IPS-18c (cell line): ENCODE measurements at regions not wholly inside any gene's neighbourhood (a gene's known extent, or its start where the extent isn't known, plus 50 kb on each side); places are given as distances from the start of the nearest gene placed in this dataset.

Experiments used
- H3K4me3 ChIP-seq: 2 replicates; pipeline ENCODE4 v1.7.0; 2013; ENCODE audit warnings: low read depth, mild to moderate bottlenecking, low read length, moderate library complexity; ENCODE audit not compliant: insufficient read depth
- H3K9me3 ChIP-seq: one replicate; pipeline ENCODE4 v1.6.1; 2013; ENCODE audit warnings: mild to moderate bottlenecking, low read length, moderate library complexity; ENCODE audit not compliant: control insufficient read depth, insufficient read depth

DNA sequence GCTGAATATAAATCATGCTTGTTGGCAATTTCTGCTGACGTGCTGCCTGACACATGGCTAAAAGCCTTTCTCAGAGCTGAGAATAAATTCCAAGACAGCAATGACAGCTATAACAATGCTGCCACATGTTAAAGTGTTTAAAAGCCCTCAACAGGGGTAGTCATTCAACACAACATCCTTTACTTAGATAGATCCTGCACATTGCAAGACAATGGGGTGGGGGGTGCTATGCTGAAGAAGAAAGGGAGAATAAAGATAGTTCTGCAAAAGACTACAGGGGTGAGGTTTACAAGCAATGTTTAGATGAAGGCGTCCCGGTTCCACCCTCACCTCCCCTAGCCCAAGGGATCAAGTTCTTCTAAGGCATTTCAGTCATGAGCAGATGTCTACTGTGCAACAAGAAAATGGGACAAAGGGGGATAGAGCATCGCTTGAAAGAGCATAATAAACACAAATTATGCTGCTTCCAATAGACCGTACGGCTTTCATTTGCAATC, 291.0 kb upstream of the ACVR2A start:
- H3K9me3 ChIP-seq: no peaks in the 10 kb centered on the region

DNA sequence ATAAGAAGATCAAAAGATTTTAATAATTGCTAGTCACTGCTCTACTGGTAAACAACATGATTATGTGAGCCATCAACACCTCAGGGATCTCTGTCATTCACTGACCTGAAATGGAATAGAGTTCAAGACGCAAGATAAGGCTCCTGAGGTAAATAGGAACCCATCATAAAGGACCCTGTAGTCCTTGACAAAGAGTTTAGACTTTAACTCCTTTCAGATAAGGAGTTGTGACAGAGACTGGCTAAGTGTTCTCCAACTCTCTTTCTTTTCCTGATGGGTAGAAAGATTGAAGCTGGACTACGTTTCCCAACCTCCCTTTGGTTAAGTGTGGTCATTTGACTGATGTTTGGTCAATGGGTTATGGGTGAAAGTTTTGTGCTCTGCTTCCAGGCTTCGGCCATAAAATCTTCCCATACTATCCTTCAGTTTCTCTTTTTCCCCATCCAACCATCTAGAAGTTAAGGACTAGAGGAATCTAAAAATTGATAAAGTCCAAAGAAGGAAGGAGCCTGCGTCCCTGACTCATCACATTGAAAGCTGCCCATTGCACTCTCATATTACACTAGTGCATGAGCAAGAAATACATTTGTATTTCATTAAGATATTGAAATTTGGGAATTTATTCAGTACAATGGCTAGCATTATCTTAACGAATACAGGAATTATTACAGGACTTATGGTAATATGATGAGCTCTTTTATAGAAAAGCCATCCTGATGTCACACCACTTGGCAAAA, 293.7 kb upstream of the ACVR2A start:
- H3K9me3 ChIP-seq: no peaks in the 10 kb centered on the region
- no peak overlapping the region for H3K4me3 ChIP-seq

More for the DNA sequence above, 291.0 kb upstream of the ACVR2A start:
- H3K4me3 ChIP-seq: no peak overlapping the region

DNA sequence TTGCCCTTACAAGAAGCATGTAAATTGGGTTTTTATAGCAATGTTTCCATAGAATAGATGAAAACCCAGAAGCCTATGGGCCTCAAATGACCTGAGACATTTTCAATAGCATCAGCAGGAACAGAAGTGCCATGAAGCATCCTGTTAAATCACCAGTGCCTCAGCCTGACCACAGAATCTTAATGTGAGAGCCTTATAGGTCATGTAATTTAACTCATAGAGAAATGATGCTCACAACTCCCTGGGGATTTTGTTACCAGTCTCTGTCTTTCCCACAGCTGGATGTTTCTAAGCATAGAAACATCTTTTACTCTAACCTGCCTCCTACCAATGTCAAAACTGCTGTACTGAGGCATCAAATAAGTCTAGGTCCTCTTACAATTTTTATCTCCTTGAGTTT, 295.8 kb upstream of the ACVR2A start:
- Histone ChIP-seq H3K4me3 (no peak overlapping the region), H3K9me3 (no peaks in the 10 kb centered on the region)

DNA sequence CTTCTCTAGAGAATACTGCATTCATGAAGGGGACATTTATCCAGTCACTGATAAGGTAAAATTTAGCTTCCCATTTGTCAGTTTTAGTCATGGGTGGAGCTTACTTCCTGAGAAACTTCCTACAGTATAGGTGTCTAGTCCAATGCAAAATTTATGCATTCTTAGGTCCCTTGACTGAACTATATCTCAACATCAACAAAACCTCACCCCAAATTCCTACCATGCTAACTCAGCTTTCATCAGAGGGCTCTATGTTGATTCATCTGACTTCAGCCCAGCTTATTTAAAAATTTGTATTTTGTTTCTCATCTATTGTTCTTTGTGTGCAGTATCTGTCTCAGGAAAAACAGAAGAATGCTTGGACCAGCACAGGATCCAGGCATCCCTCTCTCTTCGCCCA, 296.4 kb upstream of the ACVR2A start:
- no peak overlapping the region for H3K4me3 ChIP-seq
- H3K9me3 ChIP-seq: no peaks in the 10 kb centered on the region

DNA sequence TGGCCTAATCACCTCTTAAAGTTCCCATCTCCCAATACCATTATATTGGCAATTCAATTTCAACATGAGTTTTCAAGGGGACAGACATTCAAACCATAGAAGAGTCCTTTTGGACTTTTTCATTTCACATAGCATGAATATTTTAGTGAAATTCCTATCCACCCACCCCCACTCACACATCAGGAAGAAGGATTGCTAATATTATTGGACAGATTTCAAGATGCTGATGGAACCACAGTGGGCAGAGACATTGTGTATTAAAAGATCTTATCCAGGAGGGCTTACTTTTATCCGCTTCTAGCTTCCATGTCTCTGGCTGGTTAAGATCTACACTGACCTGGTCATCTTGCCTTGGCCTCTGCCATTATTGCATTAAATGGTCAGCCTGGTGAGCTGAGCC, 297.4 kb upstream of the ACVR2A start:
- Histone ChIP-seq H3K9me3 (no peaks in the 10 kb centered on the region), H3K4me3 (no peak overlapping the region)

DNA sequence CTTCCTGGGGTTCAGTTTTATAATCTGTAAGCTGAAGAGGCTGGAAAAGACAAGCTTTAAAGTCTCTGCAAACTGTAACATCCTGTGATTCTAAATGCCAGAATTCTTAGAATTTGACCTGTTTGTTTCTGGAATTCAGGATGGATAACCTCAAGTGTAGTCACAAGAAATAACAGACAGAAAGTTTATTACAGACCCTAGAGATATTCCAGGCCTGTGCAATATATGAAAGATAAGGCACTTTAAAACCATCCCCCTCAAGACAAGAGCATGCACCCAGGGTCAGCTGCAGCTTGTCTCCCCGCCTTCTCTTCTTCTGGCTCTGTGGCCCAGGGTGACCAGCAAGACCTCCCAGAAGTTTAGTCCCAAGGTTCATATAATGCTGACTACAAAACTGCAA, 298.7 kb upstream of the ACVR2A start:
- H3K4me3 ChIP-seq: no peak overlapping the region

DNA sequence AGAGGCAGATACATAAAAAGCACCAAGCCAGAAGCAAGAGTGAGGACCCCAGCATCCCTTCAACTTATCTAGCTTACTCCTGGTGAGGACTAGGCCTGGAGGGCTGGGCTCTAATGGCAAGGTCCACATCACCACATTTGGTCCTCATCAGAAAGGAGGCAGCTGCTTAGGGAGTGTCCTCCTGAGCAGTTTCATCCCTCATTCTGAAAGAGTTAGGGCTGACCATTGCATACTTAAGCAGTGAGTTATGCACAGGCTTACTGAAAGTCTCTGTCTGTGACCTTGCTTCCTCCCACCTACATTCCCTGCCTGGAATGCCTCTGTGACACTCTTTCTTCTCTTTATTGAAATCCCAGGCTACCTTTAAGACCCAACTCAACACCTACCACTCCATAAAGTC, 301.8 kb upstream of the ACVR2A start:
- H3K9me3 ChIP-seq: no peaks in the 10 kb centered on the region
- no peak overlapping the region for H3K4me3 ChIP-seq

More for the DNA sequence above, 298.7 kb upstream of the ACVR2A start:
- no peaks in the 10 kb centered on the region for H3K9me3 ChIP-seq

DNA sequence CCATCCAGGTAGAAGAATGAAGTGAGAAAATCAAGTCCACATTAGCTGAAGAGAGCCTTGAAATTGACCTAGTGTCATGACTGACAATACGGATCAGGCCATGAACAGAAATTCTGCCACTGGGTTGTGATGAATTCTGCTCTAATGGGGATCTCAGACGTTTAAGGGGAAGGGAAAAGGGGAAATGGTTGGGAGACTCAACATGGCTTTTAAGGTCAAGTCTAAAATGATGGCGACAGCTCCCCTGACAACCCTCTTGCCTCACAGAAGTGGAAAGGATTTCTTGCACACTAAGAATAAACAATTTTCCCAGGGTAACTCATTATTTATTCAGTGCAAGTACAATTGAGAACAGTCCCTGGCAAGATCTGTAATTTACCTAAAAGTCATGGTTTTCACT, 302.5 kb upstream of the ACVR2A start:
- no peak overlapping the region for H3K4me3 ChIP-seq
- no peaks in the 10 kb centered on the region for H3K9me3 ChIP-seq

DNA sequence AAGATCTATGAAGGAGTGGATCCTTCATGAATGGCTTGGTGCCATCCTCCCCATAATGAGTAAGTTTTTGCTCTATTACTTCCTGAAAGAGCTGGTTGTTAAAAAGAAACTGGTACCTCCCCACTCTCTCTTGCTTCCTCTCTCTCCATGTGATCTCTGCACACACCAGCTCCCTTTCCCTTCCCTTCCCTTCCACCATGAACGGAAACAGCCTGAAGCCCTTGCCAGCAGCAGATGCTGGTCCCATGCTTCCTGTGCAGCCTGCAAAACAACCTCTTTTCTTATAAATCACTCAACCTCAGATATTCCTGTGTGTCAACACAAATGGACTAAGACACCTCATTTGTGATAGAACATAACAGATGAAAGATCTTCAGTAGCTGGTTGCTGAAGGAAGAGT, 303.5 kb upstream of the ACVR2A start:
- no peaks in the 10 kb centered on the region for H3K9me3 ChIP-seq

DNA sequence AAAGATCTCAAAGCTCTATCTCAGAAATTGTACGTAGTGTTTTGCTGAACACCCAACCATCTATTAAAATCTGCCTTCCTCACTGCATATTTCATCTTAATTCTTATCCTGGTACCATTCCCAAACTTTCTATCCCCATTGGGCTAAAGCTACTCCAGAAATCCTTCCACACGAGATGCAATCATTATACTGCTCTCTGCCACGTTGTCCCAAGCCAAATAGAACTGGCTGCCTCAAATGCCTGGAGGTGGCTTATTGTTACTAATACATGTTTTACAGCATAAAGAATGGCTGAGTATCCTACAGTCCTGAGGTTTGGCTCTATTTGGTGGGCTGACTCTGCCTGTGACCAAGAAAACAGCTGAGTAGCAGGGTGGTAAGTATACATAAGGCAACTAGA, 306.0 kb upstream of the ACVR2A start:
- Histone ChIP-seq H3K4me3 (no peak overlapping the region), H3K9me3 (no peaks in the 10 kb centered on the region)

More for the DNA sequence above, 303.5 kb upstream of the ACVR2A start:
- H3K4me3 ChIP-seq: no peak overlapping the region

DNA sequence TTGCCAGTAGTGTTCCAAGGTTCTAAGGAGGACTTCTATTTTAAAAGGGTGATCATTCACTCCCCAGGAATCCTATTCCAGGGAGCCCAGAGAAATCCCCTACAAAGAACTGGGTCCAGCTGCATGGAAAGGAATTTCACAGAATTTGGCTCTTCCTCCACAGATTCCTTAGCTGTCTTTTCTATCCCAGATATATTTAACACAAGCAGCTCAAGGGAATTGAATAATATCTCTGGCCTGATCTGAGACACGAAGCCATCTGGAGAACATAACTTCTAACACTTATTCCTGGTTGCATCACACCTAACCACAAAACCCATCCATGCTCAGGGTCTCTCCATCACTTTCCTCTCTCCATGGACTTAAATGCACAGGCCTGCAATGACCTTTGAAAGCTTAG, 306.7 kb upstream of the ACVR2A start:
- no peaks in the 10 kb centered on the region for H3K9me3 ChIP-seq
- no peak overlapping the region for H3K4me3 ChIP-seq

DNA sequence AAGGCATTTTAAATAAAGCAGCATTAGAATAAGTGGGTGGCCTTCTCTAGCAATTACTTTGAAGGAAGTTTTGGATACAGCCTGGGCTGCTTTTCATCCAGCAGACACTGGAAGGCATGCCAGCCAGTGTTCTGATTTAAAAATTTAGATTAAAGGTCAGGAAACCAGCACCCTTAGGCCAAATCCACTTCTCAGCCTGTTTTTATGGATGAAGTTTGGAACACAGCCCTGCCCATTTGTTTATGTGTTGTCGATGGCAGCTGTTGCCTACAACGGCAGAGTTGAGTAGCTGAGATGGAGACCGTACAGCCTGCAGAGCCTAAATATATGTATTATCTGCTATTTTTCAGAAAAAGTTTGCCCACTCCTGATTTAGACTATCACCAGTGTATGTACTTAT, 313.6 kb upstream of the ACVR2A start:
- Histone ChIP-seq H3K4me3 (no peak overlapping the region), H3K9me3 (no peaks in the 10 kb centered on the region)

DNA sequence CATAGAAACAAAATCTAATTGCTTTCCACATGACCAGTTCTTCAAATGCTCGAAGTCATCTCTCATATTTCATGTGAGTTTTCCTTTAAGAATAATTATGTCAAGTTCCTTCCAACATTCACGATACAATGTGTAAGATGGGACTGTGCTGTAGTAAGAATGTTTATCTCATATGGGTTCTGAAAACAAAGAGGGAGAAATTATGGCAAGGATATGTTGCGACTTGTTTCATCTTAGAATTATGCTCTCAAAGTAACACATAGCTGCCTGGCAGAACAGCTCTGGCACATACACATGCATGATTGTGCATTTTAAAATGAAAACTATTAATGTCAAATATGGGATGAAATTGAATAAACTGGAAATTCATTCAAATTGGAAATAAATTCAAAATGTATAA, 314.8 kb upstream of the ACVR2A start:
- Histone ChIP-seq H3K9me3 (no peaks in the 10 kb centered on the region), H3K4me3 (no peak overlapping the region)

DNA sequence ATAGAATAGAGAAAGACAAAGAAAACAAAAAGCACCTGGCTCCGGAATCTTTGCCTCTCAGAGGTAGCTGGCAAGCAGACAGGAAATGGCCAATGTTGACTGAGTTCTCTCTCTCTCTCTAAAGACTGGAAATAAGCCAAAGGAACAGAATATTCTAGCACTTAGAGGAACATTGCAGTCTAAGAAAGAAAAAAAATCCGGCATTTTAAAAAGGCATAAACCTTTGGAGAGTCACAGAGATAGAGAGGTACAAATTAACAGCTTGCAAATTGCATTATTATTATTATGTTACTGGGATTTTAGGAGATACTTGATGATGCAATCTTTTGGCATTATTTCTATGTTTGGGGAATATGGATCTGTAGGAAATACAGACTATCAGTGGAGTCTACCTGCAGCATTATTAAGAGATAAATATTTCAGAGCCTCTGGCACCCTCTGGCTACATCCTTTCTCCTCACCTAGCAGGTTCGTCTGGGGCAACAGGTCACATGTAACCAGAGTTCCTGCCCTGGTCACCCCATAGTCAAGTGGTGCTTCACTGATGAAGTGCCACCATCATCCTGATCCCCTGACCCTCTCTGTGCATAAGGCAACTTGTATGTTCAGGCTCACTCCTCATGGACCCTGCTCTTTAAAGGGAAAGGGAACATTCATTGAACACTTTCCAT, 318.9 kb upstream of the ACVR2A start:
- Histone ChIP-seq H3K9me3 (no peaks in the 10 kb centered on the region), H3K4me3 (no peak overlapping the region)

DNA sequence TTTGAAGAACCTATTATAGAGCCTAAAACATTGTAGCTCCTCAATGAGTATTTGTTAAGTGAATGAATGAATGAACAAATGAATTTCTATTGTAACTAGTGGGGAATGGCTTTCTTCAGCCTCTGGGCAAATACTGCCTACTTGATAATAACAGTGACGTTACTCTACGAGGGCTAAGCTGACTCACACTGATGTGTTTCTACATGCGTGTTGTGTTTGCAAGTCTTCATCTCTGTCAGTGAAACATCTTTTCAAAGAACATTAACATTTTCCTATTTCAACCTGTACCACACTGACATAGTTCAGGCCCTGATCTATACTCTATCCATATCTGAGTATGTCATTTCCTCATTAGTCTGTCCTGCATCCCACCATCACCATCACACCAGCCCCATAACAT, 319.9 kb upstream of the ACVR2A start:
- Histone ChIP-seq H3K9me3 (no peaks in the 10 kb centered on the region), H3K4me3 (no peak overlapping the region)

DNA sequence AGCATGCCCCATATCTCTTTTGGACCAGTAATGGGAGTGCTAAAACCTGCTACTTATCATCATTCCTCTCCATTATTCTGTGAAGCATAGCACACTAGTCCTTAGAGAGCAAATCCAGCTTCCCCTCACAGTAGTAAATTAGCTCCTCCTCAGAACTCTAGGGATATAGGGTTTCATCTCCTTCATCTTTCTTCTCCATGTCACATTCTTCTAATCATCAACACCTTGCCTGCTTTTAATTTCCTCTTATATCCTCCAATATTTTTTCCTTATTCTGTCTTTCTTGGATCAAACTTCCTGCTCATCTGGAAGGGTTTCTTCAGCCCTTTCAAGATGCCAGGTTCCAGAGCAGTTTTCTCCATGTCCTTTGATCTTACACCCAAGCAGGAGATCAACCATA, 321.4 kb upstream of the ACVR2A start:
- Histone ChIP-seq H3K4me3 (no peak overlapping the region), H3K9me3 (no peaks in the 10 kb centered on the region)

DNA sequence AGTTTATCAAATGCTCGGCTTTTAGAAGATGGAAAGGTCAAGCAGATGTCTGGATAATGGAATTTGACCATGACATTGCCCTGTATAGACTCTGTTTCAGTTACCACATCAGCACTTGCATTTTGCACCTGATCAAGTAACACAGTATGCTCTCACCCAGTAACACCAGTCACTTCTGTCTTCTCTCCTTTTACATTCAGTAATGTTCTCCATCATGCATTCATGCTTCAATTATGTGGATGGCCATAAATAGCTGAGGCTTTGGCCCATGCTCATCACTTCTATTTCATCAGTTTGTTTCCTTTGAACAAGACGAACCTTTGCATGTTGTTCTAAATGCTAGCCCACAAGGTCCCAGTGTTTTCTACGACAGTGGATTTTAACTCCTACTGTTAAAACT, 322.9 kb upstream of the ACVR2A start:
- H3K9me3 ChIP-seq: no peaks in the 10 kb centered on the region
- H3K4me3 ChIP-seq: no peak overlapping the region

DNA sequence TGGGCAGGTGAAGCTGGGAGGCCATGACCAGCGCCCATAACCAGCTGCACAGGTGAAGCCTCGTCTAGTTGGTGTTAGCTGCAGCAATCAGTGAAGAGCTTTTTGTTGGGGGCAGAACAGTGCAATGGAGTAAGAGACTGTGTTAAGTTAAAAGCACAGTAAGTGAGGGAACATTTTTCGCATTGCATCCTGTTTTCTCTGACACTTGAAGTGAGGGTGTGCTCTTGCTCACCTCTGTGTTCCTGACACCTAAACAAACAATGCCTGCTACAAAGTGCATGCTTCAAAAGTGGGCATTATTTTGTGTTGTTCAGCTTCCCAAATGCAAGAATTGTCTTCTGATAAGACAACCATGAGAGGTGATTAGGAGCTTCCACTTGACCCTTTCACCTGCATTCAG, 324.0 kb upstream of the ACVR2A start:
- no peak overlapping the region for H3K4me3 ChIP-seq
- no peaks in the 10 kb centered on the region for H3K9me3 ChIP-seq

DNA sequence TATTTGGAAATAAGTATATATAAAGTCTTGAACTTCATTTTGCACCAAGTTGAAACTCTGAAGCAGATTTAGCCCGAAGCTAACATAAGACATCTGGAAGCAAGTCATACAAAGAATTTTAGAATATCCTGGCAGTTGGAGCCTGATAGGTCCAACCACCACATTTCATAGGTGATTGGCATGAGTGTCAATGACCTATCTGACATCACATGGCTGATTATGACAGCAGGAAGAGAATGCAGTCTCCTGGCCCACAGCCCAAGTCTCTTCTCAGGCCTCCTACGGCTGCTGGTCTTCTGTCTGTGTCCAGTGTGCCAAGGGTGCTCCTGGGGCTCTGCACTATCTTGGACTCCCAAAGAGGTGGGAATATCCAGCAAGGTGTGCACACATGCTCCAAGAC, 325.7 kb upstream of the ACVR2A start:
- no peaks in the 10 kb centered on the region for H3K9me3 ChIP-seq
- H3K4me3 ChIP-seq: no peak overlapping the region
